ENCODE measurements at regions not wholly inside any gene's neighbourhood (a gene's known extent, or its start where the extent isn't known, plus 50 kb on each side); places are given as distances from the start of the nearest gene placed in this dataset.
"Not testable (repeated sequence)": the region's sequence is repeated elsewhere in the genome, so short reads cannot be mapped to it uniquely, and the experiment has no call there.

GRCh38 chr2:156933645-156934225 is 323.8 kb upstream of the GALNT5 start:
- DNase-seq (ENCODE audit: low spot score): no peak

- no peak for DNase-seq (ENCODE audit: low spot score)
These were observed 321.9 kb upstream of the GALNT5 start for GRCh38 chr2:156935616-156936015.

- no peak for DNase-seq (ENCODE audit: low spot score)
These were observed 320.1 kb upstream of the GALNT5 start for GRCh38 chr2:156937430-156937829.

- DNase-seq (ENCODE audit: low spot score): no peak
These were observed 312.6 kb upstream of the GALNT5 start for GRCh38 chr2:156944871-156945270.

GRCh38 chr2:156947261-156947660 is 310.2 kb upstream of the GALNT5 start:
- DNase-seq (ENCODE audit: low spot score): no peak

- DNase-seq (ENCODE audit: low spot score): no peak
These were observed 301.8 kb upstream of the GALNT5 start for GRCh38 chr2:156955701-156956100.

- no peak for DNase-seq (ENCODE audit: low spot score)
These were observed 301.3 kb upstream of the GALNT5 start for GRCh38 chr2:156956161-156956560.

- DNase-seq (ENCODE audit: low spot score): no peak
These were observed 299.1 kb upstream of the GALNT5 start for GRCh38 chr2:156958374-156958773.

GRCh38 chr2:156959481-156959880 is 298.0 kb upstream of the GALNT5 start:
- DNase-seq (ENCODE audit: low spot score): no peak

- no peak for DNase-seq (ENCODE audit: low spot score)
These were observed 274.9 kb upstream of the GALNT5 start for GRCh38 chr2:156982615-156983014.

- DNase-seq (ENCODE audit: low spot score): no peak
These were observed 271.0 kb upstream of the GALNT5 start for GRCh38 chr2:156986339-156986988.

GRCh38 chr2:156999661-157000060 is 257.8 kb upstream of the GALNT5 start:
- no peak for DNase-seq (ENCODE audit: low spot score)

- no peak for DNase-seq (ENCODE audit: low spot score)
These were observed 252.7 kb upstream of the GALNT5 start for GRCh38 chr2:157004789-157005188.

GRCh38 chr2:157015015-157015575 is 242.4 kb upstream of the GALNT5 start:
- no peak for DNase-seq (ENCODE audit: low spot score)

- not testable (repeated sequence) for DNase-seq (ENCODE audit: low spot score)
These were observed 234.2 kb upstream of the GALNT5 start for GRCh38 chr2:157023264-157023663.

- DNase-seq (ENCODE audit: low spot score): no peak
These were observed 233.4 kb upstream of the GALNT5 start for GRCh38 chr2:157024129-157024528.

- DNase-seq (ENCODE audit: low spot score): peak; percentile 42
These were observed 225.5 kb upstream of the GALNT5 start for GRCh38 chr2:157032017-157032416.

- DNase-seq (ENCODE audit: low spot score): no peak
These were observed 220.8 kb upstream of the GALNT5 start for GRCh38 chr2:157036726-157037125.

GRCh38 chr2:157043786-157044185 is 213.7 kb upstream of the GALNT5 start:
- DNase-seq (ENCODE audit: low spot score): no peak

- DNase-seq (ENCODE audit: low spot score): no peak
These were observed 211.1 kb upstream of the GALNT5 start for GRCh38 chr2:157046396-157046795.

GRCh38 chr2:157052685-157053224 is 204.8 kb upstream of the GALNT5 start:
- no peak for DNase-seq (ENCODE audit: low spot score)

GRCh38 chr2:157053876-157054275 is 203.6 kb upstream of the GALNT5 start:
- no peak for DNase-seq (ENCODE audit: low spot score)

- DNase-seq (ENCODE audit: low spot score): peak; percentile 39
These were observed 201.8 kb upstream of the GALNT5 start for GRCh38 chr2:157055660-157056199.

All from putamen (tissue), 1 donor.